Prostate gland (tissue), 2 donors: ENCODE measurements at regions not wholly inside any gene's neighbourhood (a gene's known extent, or its start where the extent isn't known, plus 50 kb on each side); places are given as distances from the start of the nearest gene placed in this dataset.

ENCODE experiments used
- CTCF ChIP-seq, 4 experiments: fragments of 200-600 bp in 2 of 4; fragments of 450-650 bp in 2 of 4; sonication (generic) in 2 of 4; IDR thresholded peaks; 1 replicate in 3 of 4; 2 replicates in 1 of 4; pipeline ENCODE4 v1.5.1; 2016 to 2019; ENCODE audit warnings: antibody characterized with exemption in 4 of 4, mild to moderate bottlenecking in 2 of 4, moderate library complexity in 2 of 4
- POLR2A ChIP-seq: fragments of 450-650 bp; IDR thresholded peaks from one replicate; pipeline ENCODE4 v1.6.1; 2016; ENCODE audit warnings: antibody characterized with exemption, mild to moderate bottlenecking
- POLR2AphosphoS5 ChIP-seq: sonication (generic); formaldehyde crosslinking; IDR thresholded peaks from one replicate; pipeline ENCODE4 v1.6.1; 2017; ENCODE audit warnings: antibody characterized with exemption

- TF ChIP-seq CTCF (IDR thresholded peaks at IDR 0.05) (no peak), POLR2AphosphoS5 (no peak), POLR2A (no peak)
Observed at GRCh38 chr1:221527886-221528624, 213.8 kb downstream of the DUSP10 start.
